ENCODE measurements at regions not wholly inside any gene's neighbourhood (a gene's known extent, or its start where the extent isn't known, plus 50 kb on each side); places are given as distances from the start of the nearest gene placed in this dataset.

GRCh38 chr18:5779922-5780321 lies 115.4 kb downstream of the TMEM200C start:
- H3K4me3 ChIP-seq (replicated peaks in 1 of 2; ENCODE audit: low read depth in 2 of 2, low read length in 2 of 2): no peak overlapping the region
- DNase-seq (ENCODE audit: low read depth in 2 of 2): no peak

GRCh38 chr18:5772306-5773105 lies 122.8 kb downstream of the TMEM200C start:
- TF ChIP-seq CTCF (IDR thresholded peaks at IDR 0.05; ENCODE audit: low read depth, low read length): no peak
- no peak overlapping the region for H3K4me3 ChIP-seq (replicated peaks in 1 of 2; ENCODE audit: low read depth in 2 of 2, low read length in 2 of 2)
- no peak for DNase-seq (ENCODE audit: low read depth in 2 of 2)

More at GRCh38 chr18:5779922-5780321, 115.4 kb downstream of the TMEM200C start:
- TF ChIP-seq CTCF (IDR thresholded peaks at IDR 0.05; ENCODE audit: low read depth, low read length): no peak

GRCh38 chr18:5771343-5771742 lies 124.0 kb downstream of the TMEM200C start:
- no peak for DNase-seq (ENCODE audit: low read depth in 2 of 2)
- H3K4me3 ChIP-seq (replicated peaks in 1 of 2; ENCODE audit: low read depth in 2 of 2, low read length in 2 of 2): no peak overlapping the region
- TF ChIP-seq CTCF (IDR thresholded peaks at IDR 0.05; ENCODE audit: low read depth, low read length): no peak

- TF ChIP-seq CTCF (IDR thresholded peaks at IDR 0.05; ENCODE audit: low read depth, low read length): no peak
- DNase-seq (ENCODE audit: low read depth in 2 of 2): no peak
These were observed 125.1 kb downstream of the TMEM200C start for GRCh38 chr18:5770176-5770575.

GRCh38 chr18:5768454-5768853 lies 126.9 kb downstream of the TMEM200C start:
- DNase-seq (ENCODE audit: low read depth in 2 of 2): no peak
- H3K4me3 ChIP-seq (replicated peaks in 1 of 2; ENCODE audit: low read depth in 2 of 2, low read length in 2 of 2): no peak overlapping the region
- TF ChIP-seq CTCF (IDR thresholded peaks at IDR 0.05; ENCODE audit: low read depth, low read length): no peak

More at GRCh38 chr18:5770176-5770575, 125.1 kb downstream of the TMEM200C start:
- no peak overlapping the region for H3K4me3 ChIP-seq (replicated peaks in 1 of 2; ENCODE audit: low read depth in 2 of 2, low read length in 2 of 2)

- no peak for TF ChIP-seq CTCF (IDR thresholded peaks at IDR 0.05; ENCODE audit: low read depth, low read length)
- DNase-seq (ENCODE audit: low read depth in 2 of 2): no peak
- H3K4me3 ChIP-seq (replicated peaks in 1 of 2; ENCODE audit: low read depth in 2 of 2, low read length in 2 of 2): no peak overlapping the region
These were observed 136.1 kb downstream of the TMEM200C start for GRCh38 chr18:5759194-5759593.

All from cardiac fibroblast (primary cell).